ENCODE measurements at regions not wholly inside any gene's neighbourhood (a gene's known extent, or its start where the extent isn't known, plus 50 kb on each side); places are given as distances from the start of the nearest gene placed in this dataset.

DNA sequence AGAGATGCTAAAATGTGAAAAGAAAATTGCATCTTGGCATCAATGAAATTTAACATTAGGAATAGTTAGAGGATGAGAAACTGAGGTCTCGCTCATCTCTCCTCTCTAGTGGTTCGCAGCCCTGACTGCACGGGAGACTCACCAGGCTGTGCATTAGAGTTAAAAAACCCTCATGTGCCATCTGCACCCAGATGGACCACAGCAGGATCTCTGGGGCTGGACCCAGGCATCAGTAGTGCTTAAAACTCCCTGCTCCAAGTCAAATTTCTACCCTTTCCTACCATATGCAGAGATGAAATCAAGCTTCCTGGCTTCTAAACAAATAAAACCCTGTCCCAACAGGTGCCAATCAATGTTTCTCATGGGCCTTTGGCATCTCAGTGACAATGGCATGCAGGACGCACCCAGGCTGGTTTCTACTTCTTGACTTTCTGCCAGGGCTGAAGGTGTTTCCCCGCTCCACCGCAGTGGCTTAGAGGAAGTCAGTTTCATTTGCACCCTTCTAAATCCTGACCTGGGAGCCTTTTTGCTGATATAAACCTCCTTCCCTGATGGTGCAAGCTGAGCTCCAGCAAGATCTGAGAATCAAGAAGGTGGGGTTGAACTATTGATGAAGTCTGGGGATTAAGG lies 132.6 kb downstream of the NSG2 start:
- POLR2A ChIA-PET: no interaction called here

More for the DNA sequence above, 132.6 kb downstream of the NSG2 start:
- no peaks in the 10 kb centered on the region for H3K36me3 ChIP-seq (ENCODE audit: control insufficient read depth in 2 of 2, insufficient read depth in 2 of 2, low read length in 1 of 2)
- in situ Hi-C loops (cut with MboI) (no loop called here), intact Hi-C loops (cut with micrococcal nuclease; ENCODE audit: unreplicated experiment) (no loop called here)
- ChIA-PET SMC1A (ENCODE audit: uncharacterized antibody, unreplicated experiment) (no interaction called here), CTCF (no interaction called here), RAD21 (ENCODE audit: unreplicated experiment) (no interaction called here)
- no peaks in the 10 kb centered on the region for H3K9me3 ChIP-seq (replicated peaks; ENCODE audit: control insufficient read depth, insufficient read depth, low read length)
- 43% methylated on average over 6 of the region's 6 CpGs for WGBS (ENCODE audit: insufficient coverage, insufficient replicate concordance, low lambda C conversion rate, missing lambda C conversion rate)
- H3K79me2 ChIP-seq (ENCODE audit: control insufficient read depth, insufficient read depth, low read length): no peaks in the 10 kb centered on the region
- DNase-seq (ENCODE audit: low read depth, low spot score) (no peak), FAIRE-seq (no peak), ATAC-seq (no peak)
- no peak overlapping the region for H3K27ac ChIP-seq (ENCODE audit: control insufficient read depth, insufficient read depth)
- H3K27me3 ChIP-seq (replicated peaks in 1 of 2; ENCODE audit: control insufficient read depth in 2 of 2, insufficient read depth in 2 of 2, low read length in 1 of 2): peaks cover 2 to 4% of the 10 kb centered on the region in 2 experiments; a peak in 1 of 4 replicates
- H2AFZ ChIP-seq (ENCODE audit: control insufficient read depth, low read depth, low read length): no peak overlapping the region
- no peak overlapping the region for H3K9ac ChIP-seq (ENCODE audit: control insufficient read depth, insufficient read depth, low read length)
- no peak for TF ChIP-seq ZNF274 (IDR thresholded peaks at IDR 0.05; ENCODE audit: insufficient read depth, insufficient read length)
- TF ChIP-seq, protein P1, sequence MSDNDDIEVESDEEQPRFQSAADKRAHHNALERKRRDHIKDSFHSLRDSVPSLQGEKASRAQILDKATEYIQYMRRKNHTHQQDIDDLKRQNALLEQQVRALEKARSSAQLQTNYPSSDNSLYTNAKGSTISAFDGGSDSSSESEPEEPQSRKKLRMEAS (IDR thresholded peaks at IDR 0.05; ENCODE audit: low read depth, low read length): no peak
- TF ChIP-seq, protein P2, sequence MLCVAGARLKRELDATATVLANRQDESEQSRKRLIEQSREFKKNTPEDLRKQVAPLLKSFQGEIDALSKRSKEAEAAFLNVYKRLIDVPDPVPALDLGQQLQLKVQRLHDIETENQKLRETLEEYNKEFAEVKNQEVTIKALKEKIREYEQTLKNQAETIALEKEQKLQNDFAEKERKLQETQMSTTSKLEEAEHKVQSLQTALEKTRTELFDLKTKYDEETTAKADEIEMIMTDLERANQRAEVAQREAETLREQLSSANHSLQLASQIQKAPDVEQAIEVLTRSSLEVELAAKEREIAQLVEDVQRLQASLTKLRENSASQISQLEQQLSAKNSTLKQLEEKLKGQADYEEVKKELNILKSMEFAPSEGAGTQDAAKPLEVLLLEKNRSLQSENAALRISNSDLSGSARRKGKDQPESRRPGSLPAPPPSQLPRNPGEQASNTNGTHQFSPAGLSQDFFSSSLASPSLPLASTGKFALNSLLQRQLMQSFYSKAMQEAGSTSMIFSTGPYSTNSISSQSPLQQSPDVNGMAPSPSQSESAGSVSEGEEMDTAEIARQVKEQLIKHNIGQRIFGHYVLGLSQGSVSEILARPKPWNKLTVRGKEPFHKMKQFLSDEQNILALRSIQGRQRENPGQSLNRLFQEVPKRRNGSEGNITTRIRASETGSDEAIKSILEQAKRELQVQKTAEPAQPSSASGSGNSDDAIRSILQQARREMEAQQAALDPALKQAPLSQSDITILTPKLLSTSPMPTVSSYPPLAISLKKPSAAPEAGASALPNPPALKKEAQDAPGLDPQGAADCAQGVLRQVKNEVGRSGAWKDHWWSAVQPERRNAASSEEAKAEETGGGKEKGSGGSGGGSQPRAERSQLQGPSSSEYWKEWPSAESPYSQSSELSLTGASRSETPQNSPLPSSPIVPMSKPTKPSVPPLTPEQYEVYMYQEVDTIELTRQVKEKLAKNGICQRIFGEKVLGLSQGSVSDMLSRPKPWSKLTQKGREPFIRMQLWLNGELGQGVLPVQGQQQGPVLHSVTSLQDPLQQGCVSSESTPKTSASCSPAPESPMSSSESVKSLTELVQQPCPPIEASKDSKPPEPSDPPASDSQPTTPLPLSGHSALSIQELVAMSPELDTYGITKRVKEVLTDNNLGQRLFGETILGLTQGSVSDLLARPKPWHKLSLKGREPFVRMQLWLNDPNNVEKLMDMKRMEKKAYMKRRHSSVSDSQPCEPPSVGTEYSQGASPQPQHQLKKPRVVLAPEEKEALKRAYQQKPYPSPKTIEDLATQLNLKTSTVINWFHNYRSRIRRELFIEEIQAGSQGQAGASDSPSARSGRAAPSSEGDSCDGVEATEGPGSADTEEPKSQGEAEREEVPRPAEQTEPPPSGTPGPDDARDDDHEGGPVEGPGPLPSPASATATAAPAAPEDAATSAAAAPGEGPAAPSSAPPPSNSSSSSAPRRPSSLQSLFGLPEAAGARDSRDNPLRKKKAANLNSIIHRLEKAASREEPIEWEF (IDR thresholded peaks at IDR 0.05; ENCODE audit: insufficient replicate concordance, low read depth, low read length): no peak
- TF ChIP-seq, protein P3, sequence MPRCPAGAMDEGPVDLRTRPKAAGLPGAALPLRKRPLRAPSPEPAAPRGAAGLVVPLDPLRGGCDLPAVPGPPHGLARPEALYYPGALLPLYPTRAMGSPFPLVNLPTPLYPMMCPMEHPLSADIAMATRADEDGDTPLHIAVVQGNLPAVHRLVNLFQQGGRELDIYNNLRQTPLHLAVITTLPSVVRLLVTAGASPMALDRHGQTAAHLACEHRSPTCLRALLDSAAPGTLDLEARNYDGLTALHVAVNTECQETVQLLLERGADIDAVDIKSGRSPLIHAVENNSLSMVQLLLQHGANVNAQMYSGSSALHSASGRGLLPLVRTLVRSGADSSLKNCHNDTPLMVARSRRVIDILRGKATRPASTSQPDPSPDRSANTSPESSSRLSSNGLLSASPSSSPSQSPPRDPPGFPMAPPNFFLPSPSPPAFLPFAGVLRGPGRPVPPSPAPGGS (IDR thresholded peaks at IDR 0.05; ENCODE audit: borderline replicate concordance, insufficient read depth, low read depth, low read length, poor library complexity, severe bottlenecking): no peak
- TF ChIP-seq, protein P4, sequence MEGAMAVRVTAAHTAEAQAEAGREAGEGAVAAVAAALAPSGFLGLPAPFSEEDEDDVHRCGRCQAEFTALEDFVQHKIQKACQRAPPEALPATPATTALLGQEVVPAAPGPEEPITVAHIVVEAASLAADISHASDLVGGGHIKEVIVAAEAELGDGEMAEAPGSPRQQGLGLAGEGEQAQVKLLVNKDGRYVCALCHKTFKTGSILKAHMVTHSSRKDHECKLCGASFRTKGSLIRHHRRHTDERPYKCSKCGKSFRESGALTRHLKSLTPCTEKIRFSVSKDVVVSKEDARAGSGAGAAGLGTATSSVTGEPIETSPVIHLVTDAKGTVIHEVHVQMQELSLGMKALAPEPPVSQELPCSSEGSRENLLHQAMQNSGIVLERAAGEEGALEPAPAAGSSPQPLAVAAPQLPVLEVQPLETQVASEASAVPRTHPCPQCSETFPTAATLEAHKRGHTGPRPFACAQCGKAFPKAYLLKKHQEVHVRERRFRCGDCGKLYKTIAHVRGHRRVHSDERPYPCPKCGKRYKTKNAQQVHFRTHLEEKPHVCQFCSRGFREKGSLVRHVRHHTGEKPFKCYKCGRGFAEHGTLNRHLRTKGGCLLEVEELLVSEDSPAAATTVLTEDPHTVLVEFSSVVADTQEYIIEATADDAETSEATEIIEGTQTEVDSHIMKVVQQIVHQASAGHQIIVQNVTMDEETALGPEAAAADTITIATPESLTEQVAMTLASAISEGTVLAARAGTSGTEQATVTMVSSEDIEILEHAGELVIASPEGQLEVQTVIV (IDR thresholded peaks at IDR 0.05; ENCODE audit: borderline replicate concordance, partially characterized antibody): no peak
- TF ChIP-seq, protein P5, sequence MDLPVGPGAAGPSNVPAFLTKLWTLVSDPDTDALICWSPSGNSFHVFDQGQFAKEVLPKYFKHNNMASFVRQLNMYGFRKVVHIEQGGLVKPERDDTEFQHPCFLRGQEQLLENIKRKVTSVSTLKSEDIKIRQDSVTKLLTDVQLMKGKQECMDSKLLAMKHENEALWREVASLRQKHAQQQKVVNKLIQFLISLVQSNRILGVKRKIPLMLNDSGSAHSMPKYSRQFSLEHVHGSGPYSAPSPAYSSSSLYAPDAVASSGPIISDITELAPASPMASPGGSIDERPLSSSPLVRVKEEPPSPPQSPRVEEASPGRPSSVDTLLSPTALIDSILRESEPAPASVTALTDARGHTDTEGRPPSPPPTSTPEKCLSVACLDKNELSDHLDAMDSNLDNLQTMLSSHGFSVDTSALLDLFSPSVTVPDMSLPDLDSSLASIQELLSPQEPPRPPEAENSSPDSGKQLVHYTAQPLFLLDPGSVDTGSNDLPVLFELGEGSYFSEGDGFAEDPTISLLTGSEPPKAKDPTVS (IDR thresholded peaks at IDR 0.05; ENCODE audit: low read depth, low read length): no peak
- TF ChIP-seq RB1 (IDR thresholded peaks at IDR 0.05; ENCODE audit: borderline replicate concordance): no peak
- no peak for TF ChIP-seq IKZF2 (IDR thresholded peaks at IDR 0.05)
- H3K4me2 ChIP-seq (ENCODE audit: control insufficient read depth, insufficient read depth): no peak overlapping the region
- no peak overlapping the region for H3K4me3 ChIP-seq
- H3K4me1 ChIP-seq (ENCODE audit: control insufficient read depth, insufficient read depth, low read length): no peaks in the 10 kb centered on the region
- no peaks in the 10 kb centered on the region for H4K20me1 ChIP-seq (ENCODE audit: control insufficient read depth, insufficient read depth)
- no TSS peak for BruUV-seq (replicated peaks)

Data from GM12878 (cell line).